Common myeloid progenitor, CD34-positive (primary cell): ENCODE measurements at regions not wholly inside any gene's neighbourhood (a gene's known extent, or its start where the extent isn't known, plus 50 kb on each side); places are given as distances from the start of the nearest gene placed in this dataset.
"Not testable (repeated sequence)": the region's sequence is repeated elsewhere in the genome, so short reads cannot be mapped to it uniquely, and the experiment has no call there.

Source experiments
- CTCF ChIA-PET: fragments of 350-600 bp; sonication (Branson Sonifier 250); formaldehyde crosslinking; loops from one replicate; lab custom pipeline; 2021; ENCODE audit warnings: antibody characterized with exemption; lab: Charles Lee
- POLR2A ChIA-PET: fragments of 350-600 bp; sonication (Branson Sonifier 250); formaldehyde crosslinking; loops from one replicate; lab custom pipeline; 2021; ENCODE audit warnings: antibody characterized with exemption; lab: Charles Lee
- DNase-seq, 3 donors: peaks; one replicate each; pipeline versions ENCODE4 v3.0.0 to v3.0.0-alpha.2; 2013
- H3K27ac ChIP-seq, 2 experiments: 1 replicate in 1 of 2; 2 replicates in 1 of 2; pipeline ENCODE4 v1.7.0; 2013; ENCODE audit warnings: inconsistent platforms in 2 of 2, low read length in 2 of 2, mild to moderate bottlenecking in 2 of 2, low read depth in 1 of 2, moderate library complexity in 1 of 2; ENCODE audit not compliant: severe bottlenecking in 2 of 2, insufficient read depth in 1 of 2, poor library complexity in 1 of 2
- H3K27me3 ChIP-seq, 5 experiments: replicated peaks in 2 of 5; 1 replicate in 3 of 5; 2 replicates in 2 of 5; pipeline versions ENCODE4 v1.6.1 to v1.7.0; 2013; ENCODE audit warnings: low read length in 4 of 5, mild to moderate bottlenecking in 2 of 5, moderate library complexity in 2 of 5, inconsistent platforms in 1 of 5; ENCODE audit not compliant: insufficient read depth in 5 of 5, control insufficient read depth in 4 of 5
- H3K36me3 ChIP-seq, 4 experiments: 1 replicate in 2 of 4; 2 replicates in 2 of 4; pipeline versions ENCODE4 v1.6.1 to v1.7.0; 2013; ENCODE audit warnings: low read length in 3 of 4, control low read depth in 1 of 4, mild to moderate bottlenecking in 1 of 4; ENCODE audit not compliant: control insufficient read depth in 4 of 4, insufficient read depth in 4 of 4
- H3K4me1 ChIP-seq, 4 experiments: 1 replicate in 3 of 4; 2 replicates in 1 of 4; pipeline versions ENCODE4 v1.6.1 to v1.7.1; 2013; ENCODE audit warnings: low read length in 3 of 4, mild to moderate bottlenecking in 3 of 4, control low read depth in 1 of 4, inconsistent platforms in 1 of 4, moderate library complexity in 1 of 4; ENCODE audit not compliant: control insufficient read depth in 4 of 4, insufficient read depth in 4 of 4; ENCODE audit errors: control extremely low read depth in 1 of 4
- H3K4me3 ChIP-seq, 7 experiments: 1 replicate in 4 of 7; 2 replicates in 3 of 7; pipeline versions ENCODE4 v1.5.1 to v1.7.0; 2013; ENCODE audit warnings: mild to moderate bottlenecking in 7 of 7, low read length in 6 of 7, moderate library complexity in 6 of 7, inconsistent platforms in 2 of 7, low read depth in 2 of 7, control low read depth in 1 of 7; ENCODE audit not compliant: insufficient read depth in 4 of 7, control insufficient read depth in 1 of 7; ENCODE audit errors: extremely low read depth in 1 of 7
- H3K9me3 ChIP-seq, 5 experiments: 1 replicate in 4 of 5; 2 replicates in 1 of 5; pipeline versions ENCODE4 v1.6.1 to v1.7.1; 2013; ENCODE audit warnings: low read length in 4 of 5, mild to moderate bottlenecking in 2 of 5, inconsistent platforms in 1 of 5, low read depth in 1 of 5, moderate library complexity in 1 of 5; ENCODE audit not compliant: control insufficient read depth in 4 of 5, insufficient read depth in 2 of 5; ENCODE audit errors: control extremely low read depth in 1 of 5
- WGBS: methylation state at CpG from one replicate; pipeline ENCODE4 v1.1.5; 2013; ENCODE audit not compliant: insufficient coverage; 5-methylcytosine and 5-hydroxymethylcytosine counted together

DNA sequence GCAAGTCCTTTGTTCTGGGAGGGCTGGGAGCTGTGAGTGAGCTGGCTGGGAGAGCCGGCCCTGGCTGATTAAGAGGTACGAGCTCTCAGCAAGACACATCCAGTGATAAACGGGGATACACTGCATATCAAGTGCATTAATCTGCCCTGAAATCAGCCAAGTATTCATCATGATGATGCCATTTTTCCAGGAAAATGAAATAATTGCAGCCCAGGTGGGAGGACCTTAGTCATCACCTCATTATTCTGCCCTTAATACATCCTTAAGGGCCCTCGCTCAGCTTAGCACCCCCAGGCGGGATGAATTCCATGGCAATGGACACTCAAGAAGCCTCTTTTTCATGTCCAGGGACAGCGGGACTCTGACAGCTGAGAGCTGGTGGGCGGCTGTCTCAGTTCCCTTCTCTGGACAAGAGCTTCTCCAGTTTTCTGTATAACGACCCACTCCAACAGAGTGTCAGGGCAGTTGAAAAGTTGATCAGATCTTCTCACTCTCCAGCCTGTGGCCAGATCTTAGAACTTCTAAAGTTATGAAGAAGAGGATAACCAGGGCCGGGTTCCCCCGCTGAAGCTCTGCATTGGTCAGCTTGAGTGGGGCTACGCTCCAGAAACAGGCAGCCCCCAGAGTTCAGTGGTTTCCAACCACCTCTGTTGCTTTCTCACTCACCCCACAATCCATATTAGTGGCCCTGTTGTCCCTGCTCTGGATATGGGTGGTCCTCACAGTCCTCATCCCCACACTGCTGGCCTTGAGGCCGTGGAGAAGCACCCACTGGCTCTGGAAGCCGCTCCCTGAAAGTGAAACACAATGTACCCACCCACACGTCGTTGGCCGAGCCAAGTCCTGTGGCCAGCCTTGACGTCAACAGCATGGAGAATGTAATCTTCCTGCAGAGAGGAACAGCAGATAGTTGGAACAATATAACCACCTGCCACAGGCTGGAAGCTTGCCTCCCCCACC lies 306.2 kb upstream of the DIO3 start:
- Histone ChIP-seq H3K27me3 (peaks cover 0 to 5% (median 3%) of the 10 kb centered on the region in 5 experiments), H3K27ac (no peak overlapping the region), H3K4me1 (peaks cover 0 to 14% (median 12%) of the 10 kb centered on the region in 4 experiments), H3K9me3 (no peaks in the 10 kb centered on the region), H3K4me3 (no peak overlapping the region), H3K36me3 (no peaks in the 10 kb centered on the region)
- ChIA-PET POLR2A (no interaction called here), CTCF (no interaction called here)
- DNase-seq, result no peak
- 97% methylated on average over 15 of the region's 17 CpGs for WGBS

DNA sequence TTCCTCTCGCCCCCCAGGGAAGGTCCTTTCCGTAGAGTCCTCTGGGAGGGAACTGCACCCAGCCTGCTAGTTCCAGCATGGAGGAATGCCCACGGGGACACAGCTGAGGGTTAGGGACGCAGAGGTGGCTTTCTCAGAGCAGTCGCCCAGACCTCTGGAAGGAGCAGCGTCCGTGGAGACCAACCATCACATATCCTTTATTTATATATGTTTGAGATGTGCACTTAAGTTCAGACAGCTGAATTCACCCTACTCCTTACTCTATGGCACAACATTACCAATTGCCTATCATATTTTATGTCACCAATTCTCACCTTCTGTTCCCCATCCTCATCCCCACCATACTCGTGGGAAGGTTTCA lies 305.6 kb upstream of the DIO3 start:
- no peak overlapping the region for H3K27ac ChIP-seq
- no peaks in the 10 kb centered on the region for H3K9me3 ChIP-seq
- no peaks in the 10 kb centered on the region for H3K36me3 ChIP-seq
- 100% methylated on average over 2 of the region's 8 CpGs for WGBS
- ChIA-PET CTCF (no interaction called here), POLR2A (no interaction called here)
- H3K4me3 ChIP-seq, result no peak overlapping the region
- DNase-seq, result no peak
- peaks cover 0 to 14% (median 10%) of the 10 kb centered on the region in 4 experiments for H3K4me1 ChIP-seq
- H3K27me3 ChIP-seq, result peaks cover 0 to 5% (median 3%) of the 10 kb centered on the region in 5 experiments

DNA sequence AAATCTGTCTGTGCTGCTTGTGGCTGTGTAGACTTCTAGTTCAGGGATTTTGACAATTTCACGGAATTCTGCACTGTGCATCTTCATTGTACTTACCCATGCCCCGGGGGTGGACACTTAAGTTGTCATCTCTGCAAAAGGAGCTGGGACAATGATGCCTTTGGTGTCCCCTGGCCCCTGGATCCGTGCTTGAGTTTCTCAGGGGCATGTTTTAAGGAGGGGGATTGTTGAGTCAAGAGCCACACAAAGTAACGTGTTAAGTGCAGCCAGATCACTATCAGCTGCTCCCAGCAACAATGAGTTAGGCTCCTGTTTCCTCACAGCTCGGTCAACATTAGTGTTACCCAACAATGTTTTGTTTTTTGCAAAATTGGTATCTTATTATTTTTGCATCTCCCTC lies 305.0 kb upstream of the DIO3 start:
- POLR2A ChIA-PET, result no interaction called here
- 59% methylated on average over 4 of the region's 5 CpGs for WGBS
- Histone ChIP-seq H3K9me3 (no peaks in the 10 kb centered on the region), H3K4me3 (no peak overlapping the region), H3K27me3 (peaks cover 0 to 5% (median 3%) of the 10 kb centered on the region in 5 experiments), H3K27ac (no peak overlapping the region), H3K36me3 (no peaks in the 10 kb centered on the region), H3K4me1 (peaks cover 0 to 12% (median 10%) of the 10 kb centered on the region in 4 experiments)
- no peak for DNase-seq
- CTCF ChIA-PET, result no interaction called here

DNA sequence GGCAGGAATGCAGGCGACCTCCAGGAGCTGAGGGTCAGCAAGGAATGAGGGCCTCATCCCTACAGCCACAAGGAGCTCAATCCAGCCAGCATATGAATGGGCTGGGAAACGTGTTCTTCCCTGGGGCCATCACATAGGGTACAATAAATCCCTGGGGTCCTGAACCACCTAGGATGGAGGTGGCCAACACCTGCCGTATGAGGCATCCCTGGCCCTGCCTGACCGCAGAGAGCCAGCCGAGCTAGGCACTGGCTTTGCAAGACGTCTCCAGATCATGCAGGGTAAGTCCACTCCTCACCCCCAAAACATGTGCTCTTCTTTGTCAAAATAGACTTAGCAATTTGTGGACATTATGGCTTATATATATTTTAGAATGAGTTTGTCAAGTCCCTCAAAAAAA lies 303.7 kb upstream of the DIO3 start:
- H3K9me3 ChIP-seq, result peaks cover 0 to 5% (median 0%) of the 10 kb centered on the region in 5 experiments
- ChIA-PET POLR2A (no interaction called here), CTCF (interaction anchor here (1.2 kb wide), 1 partner anchor 20 kb away, joined by 3 read pairs; no protein-coding TSS in a partner anchor)
- peaks cover 0 to 5% (median 3%) of the 10 kb centered on the region in 5 experiments for H3K27me3 ChIP-seq
- no peak overlapping the region for H3K27ac ChIP-seq
- no peaks in the 10 kb centered on the region for H3K36me3 ChIP-seq
- 100% methylated on average over 4 of the region's 6 CpGs for WGBS
- DNase-seq, result no peak
- no peaks in the 10 kb centered on the region for H3K4me1 ChIP-seq
- H3K4me3 ChIP-seq, result no peak overlapping the region

DNA sequence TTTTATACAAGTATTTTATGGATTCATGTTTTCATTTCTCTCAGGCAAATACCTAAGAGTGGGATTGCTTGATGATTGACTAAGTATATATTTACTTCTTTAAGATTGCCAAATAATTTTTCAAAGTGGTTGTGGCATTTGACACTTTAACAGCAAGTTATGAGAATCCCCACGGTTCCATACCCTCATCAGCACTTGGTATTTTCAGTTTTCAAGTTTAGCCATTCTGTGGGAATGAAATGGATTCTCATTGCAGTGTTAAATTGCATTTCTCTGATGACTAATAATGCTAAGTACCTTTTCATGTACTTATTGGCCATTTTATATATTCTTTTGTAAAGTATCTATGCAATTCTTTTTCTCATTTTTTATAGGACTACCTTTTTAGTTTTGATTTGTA lies 301.5 kb upstream of the DIO3 start:
- no CpG with 5 or more reads among the region's 1 CpG for WGBS
- Histone ChIP-seq H3K9me3 (peaks cover 0 to 5% (median 0%) of the 10 kb centered on the region in 5 experiments), H3K4me3 (no peak overlapping the region), H3K27ac (no peak overlapping the region), H3K4me1 (no peaks in the 10 kb centered on the region), H3K27me3 (peaks cover 0 to 4% (median 3%) of the 10 kb centered on the region in 5 experiments), H3K36me3 (no peaks in the 10 kb centered on the region)
- ChIA-PET CTCF (no interaction called here), POLR2A (no interaction called here)
- no peak for DNase-seq

DNA sequence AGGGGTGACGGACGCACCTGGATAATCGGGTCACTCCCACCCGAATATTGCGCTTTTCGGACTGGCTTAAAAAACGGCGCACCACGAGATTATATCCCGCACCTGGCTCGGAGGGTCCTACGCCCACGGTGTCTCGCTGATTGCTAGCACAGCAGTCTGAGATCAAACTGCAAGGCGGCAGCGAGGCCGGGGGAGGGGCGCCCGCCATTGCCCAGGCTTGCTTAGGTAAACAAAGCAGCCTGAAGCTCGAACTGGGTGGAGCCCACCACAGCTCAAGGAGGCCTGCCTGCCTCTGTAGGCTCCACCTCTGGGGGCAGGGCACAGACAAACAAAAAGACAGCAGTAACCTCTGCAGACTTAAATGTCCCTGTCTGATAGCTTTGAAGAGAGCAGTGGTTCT lies 294.9 kb upstream of the DIO3 start:
- H3K9me3 ChIP-seq, POLR2A ChIA-PET, H3K4me3 ChIP-seq, H3K27ac ChIP-seq, H3K4me1 ChIP-seq, H3K27me3 ChIP-seq, DNase-seq, H3K36me3 ChIP-seq, CTCF ChIA-PET: not testable (repeated sequence)
- WGBS, result no CpG with 5 or more reads among the region's 20 CpGs

DNA sequence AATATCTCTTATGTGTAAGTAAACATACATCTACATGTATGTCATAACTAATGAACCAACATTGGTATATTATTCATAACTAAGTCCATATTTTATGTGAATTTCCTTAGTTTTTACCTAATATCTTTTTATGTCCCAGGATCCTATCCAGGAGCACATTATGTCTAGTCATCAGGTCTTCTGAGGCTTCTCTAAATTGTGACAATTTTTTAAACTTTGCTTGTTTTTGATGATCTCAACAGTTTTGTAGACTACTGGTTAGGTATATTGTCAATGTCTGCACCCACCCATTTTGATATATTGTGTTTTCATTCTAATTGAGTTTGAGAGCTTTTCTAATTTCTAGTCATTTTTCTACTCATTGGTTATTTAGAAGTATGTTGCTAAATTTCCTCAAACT lies 288.2 kb upstream of the DIO3 start:
- Histone ChIP-seq H3K9me3 (peaks cover 0 to 2% (median 0%) of the 10 kb centered on the region in 5 experiments), H3K27me3 (peaks cover 0 to 4% (median 0%) of the 10 kb centered on the region in 5 experiments), H3K36me3 (no peaks in the 10 kb centered on the region), H3K4me1 (no peaks in the 10 kb centered on the region), H3K27ac (no peak overlapping the region), H3K4me3 (no peak overlapping the region)
- ChIA-PET CTCF (no interaction called here), POLR2A (no interaction called here)
- DNase-seq, result no peak
